ENCODE measurements at regions not wholly inside any gene's neighbourhood (a gene's known extent, or its start where the extent isn't known, plus 50 kb on each side); places are given as distances from the start of the nearest gene placed in this dataset.

GRCh38 chr10:128222332-128222849, 96.2 kb upstream of the MKI67 start:
- DNase-seq = no peak

GRCh38 chr10:128230401-128230800, 104.2 kb upstream of the MKI67 start:
- DNase-seq = no peak

GRCh38 chr10:128233422-128233821, 107.2 kb upstream of the MKI67 start:
- no peak for DNase-seq

- no peak for DNase-seq
Measured at GRCh38 chr10:128237710-128238109, 111.5 kb upstream of the MKI67 start.

- DNase-seq = no peak
Measured at GRCh38 chr10:128241023-128241422, 114.8 kb upstream of the MKI67 start.

- no peak for DNase-seq
Measured at GRCh38 chr10:128242641-128243040, 116.4 kb upstream of the MKI67 start.

- DNase-seq = no peak
Measured at GRCh38 chr10:128245026-128245425, 118.8 kb upstream of the MKI67 start.

- DNase-seq = no peak
Measured at GRCh38 chr10:128247576-128247975, 121.4 kb upstream of the MKI67 start.

- no peak for DNase-seq
Measured at GRCh38 chr10:128254476-128254875, 128.3 kb upstream of the MKI67 start.

- no peak for DNase-seq
Measured at GRCh38 chr10:128257428-128257827, 131.2 kb upstream of the MKI67 start.

- no peak for DNase-seq
Measured at GRCh38 chr10:128258421-128258976, 132.3 kb upstream of the MKI67 start.

- DNase-seq = no peak
Measured at GRCh38 chr10:128263891-128264688, 137.9 kb upstream of the MKI67 start.

- DNase-seq = no peak
Measured at GRCh38 chr10:128265596-128265995, 139.4 kb upstream of the MKI67 start.

- no peak for DNase-seq
Measured at GRCh38 chr10:128267581-128267980, 141.4 kb upstream of the MKI67 start.

GRCh38 chr10:128268015-128268722, 141.9 kb upstream of the MKI67 start:
- no peak for DNase-seq

GRCh38 chr10:128274938-128275337, 148.7 kb upstream of the MKI67 start:
- DNase-seq = peak; percentile 14

- DNase-seq = no peak
Measured at GRCh38 chr10:128275388-128276177, 149.4 kb upstream of the MKI67 start.

GRCh38 chr10:128277267-128277840, 151.1 kb upstream of the MKI67 start:
- DNase-seq = no peak

- DNase-seq = no peak
Measured at GRCh38 chr10:128278362-128278761, 152.1 kb upstream of the MKI67 start.

GRCh38 chr10:128280271-128280670, 154.0 kb upstream of the MKI67 start:
- DNase-seq = no peak

GRCh38 chr10:128281343-128281742, 155.1 kb upstream of the MKI67 start:
- no peak for DNase-seq

- DNase-seq = no peak
Measured at GRCh38 chr10:128281861-128282260, 155.6 kb upstream of the MKI67 start.

Measured in GOT3 (cell line).